ENCODE measurements at regions not wholly inside any gene's neighbourhood (a gene's known extent, or its start where the extent isn't known, plus 50 kb on each side); places are given as distances from the start of the nearest gene placed in this dataset.

- WGBS, 2 experiments (ENCODE audit: low coverage in 1 of 2, low lambda C conversion rate in 2 of 2, missing lambda C conversion rate in 2 of 2): 68 to 73% methylated on average over 25 to 28 of the region's 28 CpGs
- H3K9ac ChIP-seq: no peak overlapping the region
- in situ Hi-C loops (cut with MboI): no loop called here
These were observed 180.7 kb upstream of the TLE4 start for GRCh38 chr9:79390781-79391770.

GRCh38 chr9:79395228-79395627, 176.5 kb upstream of the TLE4 start:
- no peaks in the 10 kb centered on the region for H3K79me2 ChIP-seq (ENCODE audit: insufficient read depth)
- no peak for DNase-seq
- H3K9me3 ChIP-seq (ENCODE audit: low read depth): no peaks in the 10 kb centered on the region
- H3K27me3 ChIP-seq (replicated peaks; ENCODE audit: insufficient read depth): peaks cover 10% of the 10 kb centered on the region
- in situ Hi-C loops (cut with MboI): no loop called here
- no peak overlapping the region for H3K4me3 ChIP-seq
- H3K36me3 ChIP-seq (ENCODE audit: low read depth): no peaks in the 10 kb centered on the region
- H3K9ac ChIP-seq: no peak overlapping the region
- no peak for TF ChIP-seq EZH2phosphoT487 (IDR thresholded peaks at IDR 0.05; ENCODE audit: insufficient read depth, low read depth)
- no peak overlapping the region for H2AFZ ChIP-seq
- H3K9me2 ChIP-seq (ENCODE audit: insufficient read depth): no peaks in the 10 kb centered on the region
- H4K20me1 ChIP-seq (ENCODE audit: insufficient read depth): no peaks in the 10 kb centered on the region
- no peaks in the 10 kb centered on the region for H3K4me1 ChIP-seq (ENCODE audit: insufficient read depth)
- H3K4me2 ChIP-seq (ENCODE audit: unreplicated experiment): no peak overlapping the region
- no peak overlapping the region for H3K27ac ChIP-seq
- 28 to 33% methylated on average over 4 of the region's 4 CpGs for WGBS, 2 experiments (ENCODE audit: low coverage in 1 of 2, low lambda C conversion rate in 2 of 2, missing lambda C conversion rate in 2 of 2)
- no peaks in the 10 kb centered on the region for H3F3A ChIP-seq (ENCODE audit: insufficient read depth)

More at GRCh38 chr9:79390781-79391770, 180.7 kb upstream of the TLE4 start:
- DNase-seq: no peak
- Histone ChIP-seq H3K4me2 (ENCODE audit: unreplicated experiment) (no peak overlapping the region), H3K27me3 (replicated peaks; ENCODE audit: insufficient read depth) (peaks cover 10% of the 10 kb centered on the region), H3K79me2 (ENCODE audit: insufficient read depth) (no peaks in the 10 kb centered on the region), H3K4me1 (ENCODE audit: insufficient read depth) (no peaks in the 10 kb centered on the region), H3K36me3 (ENCODE audit: low read depth) (no peaks in the 10 kb centered on the region), H3F3A (ENCODE audit: insufficient read depth) (no peaks in the 10 kb centered on the region), H3K9me3 (ENCODE audit: low read depth) (no peaks in the 10 kb centered on the region), H3K9me2 (ENCODE audit: insufficient read depth) (no peaks in the 10 kb centered on the region), H3K27ac (no peak overlapping the region), H3K4me3 (no peak overlapping the region), H4K20me1 (ENCODE audit: insufficient read depth) (no peaks in the 10 kb centered on the region), H2AFZ (no peak overlapping the region)
- TF ChIP-seq EZH2phosphoT487 (IDR thresholded peaks at IDR 0.05; ENCODE audit: insufficient read depth, low read depth) (no peak), EZH2 (IDR thresholded peaks at IDR 0.05; ENCODE audit: insufficient read depth, poor library complexity, severe bottlenecking) (no peak)

DNA sequence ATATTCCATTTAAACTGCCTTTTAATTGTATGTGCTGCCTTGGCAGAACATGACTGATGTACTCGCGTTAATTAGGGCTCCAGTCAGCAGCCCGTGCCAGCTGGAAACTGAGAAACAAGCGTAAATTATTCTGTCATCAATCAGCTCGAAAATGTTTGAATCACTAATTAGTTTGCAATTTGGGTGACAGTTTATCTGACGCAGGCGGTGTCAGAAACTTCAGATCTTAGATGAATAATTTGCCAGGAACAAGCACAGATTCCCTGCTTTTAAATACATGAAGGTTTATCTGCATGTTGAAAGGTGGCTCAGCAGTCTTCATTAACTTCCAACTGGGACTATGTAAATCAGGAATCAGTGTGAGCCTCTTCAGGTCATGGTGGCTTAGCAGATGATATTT, 176.0 kb upstream of the TLE4 start:
- no peaks in the 10 kb centered on the region for H3K79me2 ChIP-seq (ENCODE audit: insufficient read depth)
- H3K9me2 ChIP-seq (ENCODE audit: insufficient read depth): no peaks in the 10 kb centered on the region
- H3K9ac ChIP-seq: no peak overlapping the region
- no peak for DNase-seq
- no peaks in the 10 kb centered on the region for H4K20me1 ChIP-seq (ENCODE audit: insufficient read depth)
- H3K27me3 ChIP-seq (replicated peaks; ENCODE audit: insufficient read depth): peaks cover 10% of the 10 kb centered on the region
- no peaks in the 10 kb centered on the region for H3F3A ChIP-seq (ENCODE audit: insufficient read depth)
- TF ChIP-seq EZH2phosphoT487 (IDR thresholded peaks at IDR 0.05; ENCODE audit: insufficient read depth, low read depth) (no peak), EZH2 (IDR thresholded peaks at IDR 0.05; ENCODE audit: insufficient read depth, poor library complexity, severe bottlenecking) (no peak)
- H3K27ac ChIP-seq: no peak overlapping the region
- 7% methylated on average over 7 of the region's 7 CpGs for WGBS, 2 experiments (ENCODE audit: low coverage in 1 of 2, low lambda C conversion rate in 2 of 2, missing lambda C conversion rate in 2 of 2)
- no peaks in the 10 kb centered on the region for H3K4me1 ChIP-seq (ENCODE audit: insufficient read depth)
- in situ Hi-C loops (cut with MboI): no loop called here
- H3K36me3 ChIP-seq (ENCODE audit: low read depth): no peaks in the 10 kb centered on the region
- no peaks in the 10 kb centered on the region for H3K9me3 ChIP-seq (ENCODE audit: low read depth)
- H3K4me3 ChIP-seq: no peak overlapping the region
- no peak overlapping the region for H2AFZ ChIP-seq
- H3K4me2 ChIP-seq (ENCODE audit: unreplicated experiment): no peak overlapping the region

DNA sequence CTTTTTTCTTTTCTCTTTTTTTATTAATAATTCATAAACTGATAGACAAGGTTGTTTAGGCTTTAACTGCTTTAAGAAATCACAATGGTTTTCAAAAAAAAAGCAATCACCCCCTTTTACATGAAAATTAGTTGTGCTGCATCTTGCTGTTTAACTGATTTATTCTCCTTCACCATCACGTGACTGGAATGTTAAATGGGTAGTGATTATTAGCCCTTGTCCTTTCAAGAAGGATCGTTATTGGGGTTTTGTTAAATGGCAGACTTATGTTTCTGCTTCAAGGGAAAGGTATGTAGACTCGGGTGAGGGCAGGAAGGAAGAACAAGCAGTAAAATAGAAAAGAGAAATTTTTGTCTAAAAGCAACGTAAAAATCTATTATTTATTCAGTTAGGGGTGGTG, 175.6 kb upstream of the TLE4 start:
- peaks cover 10% of the 10 kb centered on the region for H3K27me3 ChIP-seq (replicated peaks; ENCODE audit: insufficient read depth)
- DNase-seq: no peak
- H3K4me2 ChIP-seq (ENCODE audit: unreplicated experiment): no peak overlapping the region
- no peaks in the 10 kb centered on the region for H3K9me3 ChIP-seq (ENCODE audit: low read depth)
- H3K9ac ChIP-seq: no peak overlapping the region
- no peak overlapping the region for H3K4me3 ChIP-seq
- in situ Hi-C loops (cut with MboI): no loop called here
- H2AFZ ChIP-seq: no peak overlapping the region
- no peak for TF ChIP-seq EZH2 (IDR thresholded peaks at IDR 0.05; ENCODE audit: insufficient read depth, poor library complexity, severe bottlenecking)
- TF ChIP-seq EZH2phosphoT487 (IDR thresholded peaks at IDR 0.05; ENCODE audit: insufficient read depth, low read depth): no peak
- no peaks in the 10 kb centered on the region for H3K4me1 ChIP-seq (ENCODE audit: insufficient read depth)
- H3F3A ChIP-seq (ENCODE audit: insufficient read depth): no peaks in the 10 kb centered on the region
- no peak overlapping the region for H3K27ac ChIP-seq
- no peaks in the 10 kb centered on the region for H3K36me3 ChIP-seq (ENCODE audit: low read depth)
- H3K9me2 ChIP-seq (ENCODE audit: insufficient read depth): no peaks in the 10 kb centered on the region
- 25 to 32% methylated on average over 4 of the region's 4 CpGs for WGBS, 2 experiments (ENCODE audit: low coverage in 1 of 2, low lambda C conversion rate in 2 of 2, missing lambda C conversion rate in 2 of 2)
- H3K79me2 ChIP-seq (ENCODE audit: insufficient read depth): no peaks in the 10 kb centered on the region
- no peaks in the 10 kb centered on the region for H4K20me1 ChIP-seq (ENCODE audit: insufficient read depth)

Data from GM23248 (cell line).